Naive thymus-derived CD8-positive, alpha-beta T cell (primary cell): ENCODE measurements at regions not wholly inside any gene's neighbourhood (a gene's known extent, or its start where the extent isn't known, plus 50 kb on each side); places are given as distances from the start of the nearest gene placed in this dataset.

Experiments
- ATAC-seq, 2 donors: fragments of 150-1000 bp; cut with Tn5 transposase in 1 of 2; sonication (Bioruptor Pico), chemical (Tn5 transposase) in 1 of 2; 1 replicate in 1 of 2; 2 replicates in 1 of 2; pipeline ENCODE4 v1.10.0; 2021; ENCODE audit warnings: mild to moderate bottlenecking in 2 of 2, moderate library complexity in 2 of 2
- POLR2A ChIA-PET: fragments of 350-600 bp; sonication (Branson Sonifier 250); formaldehyde crosslinking; loops from one replicate; lab custom pipeline; 2021; ENCODE audit warnings: antibody characterized with exemption; lab: Charles Lee
- DNase-seq, 10 donors: peaks; one replicate each; pipeline versions ENCODE4 v3.0.0 to v3.0.0-alpha.2; 2020 to 2022
- H3K27ac Mint-ChIP-seq, 10 donors: one replicate each; pipeline ENCODE4 v1.8.0; 2020 to 2022; ENCODE audit warnings: mild to moderate bottlenecking in 10 of 10, mixed read lengths in 10 of 10, moderate library complexity in 4 of 10, inconsistent platforms in 1 of 10
- H3K27me3 Mint-ChIP-seq, 5 donors: one replicate each; pipeline ENCODE4 v1.8.0; 2021 to 2022; ENCODE audit warnings: mixed read lengths in 5 of 5
- H3K36me3 Mint-ChIP-seq, 3 donors: one replicate each; pipeline ENCODE4 v1.8.0; 2020 to 2022; ENCODE audit warnings: mixed read lengths in 3 of 3, mild to moderate bottlenecking in 2 of 3, inconsistent platforms in 1 of 3
- H3K4me1 Mint-ChIP-seq, 4 donors: one replicate each; pipeline ENCODE4 v1.8.0; 2021 to 2022; ENCODE audit warnings: mixed read lengths in 4 of 4
- H3K4me3 Mint-ChIP-seq, 10 donors: one replicate each; pipeline ENCODE4 v1.8.0; 2020 to 2022; ENCODE audit warnings: mild to moderate bottlenecking in 10 of 10, mixed read lengths in 10 of 10, moderate library complexity in 6 of 10, inconsistent platforms in 1 of 10
- H3K9me3 Mint-ChIP-seq, 9 donors: one replicate each; pipeline ENCODE4 v1.8.0; 2020 to 2022; ENCODE audit warnings: mixed read lengths in 9 of 9, mild to moderate bottlenecking in 3 of 9, inconsistent platforms in 1 of 9, moderate library complexity in 1 of 9

DNA sequence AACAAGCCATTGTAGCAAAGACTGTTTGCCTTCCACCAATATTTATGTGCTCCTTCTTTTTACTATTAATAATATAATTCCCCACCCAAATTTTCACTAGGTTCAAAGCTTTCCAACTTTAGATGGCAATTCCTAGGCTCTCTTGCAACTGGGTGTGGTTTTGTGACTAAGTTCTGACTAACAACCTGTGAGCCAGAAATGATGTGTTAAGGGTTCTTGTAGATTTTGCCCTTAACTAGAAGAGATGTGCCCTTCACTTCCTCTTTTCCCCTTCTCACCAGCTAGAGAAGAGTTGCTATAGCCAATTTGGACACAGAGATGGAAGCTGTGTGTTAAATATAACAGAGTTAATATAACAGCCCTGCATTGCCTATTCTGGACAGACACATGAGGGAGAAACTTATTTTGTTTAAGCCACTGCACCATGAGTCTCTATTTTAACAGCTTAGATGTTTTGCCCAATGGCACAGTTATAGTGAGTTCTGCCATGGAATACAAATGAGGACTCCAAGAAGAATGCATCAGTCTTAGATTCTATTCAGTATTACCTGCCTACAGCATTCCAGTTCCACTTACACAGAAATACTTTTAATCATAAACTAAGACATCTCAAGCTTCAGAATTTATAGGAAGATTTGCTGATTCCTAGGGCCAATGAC lies 216.2 kb downstream of the DUSP6 start:
- H3K36me3 Mint-ChIP-seq, result no peaks in the 10 kb centered on the region
- POLR2A ChIA-PET, result interaction anchor here (0.6 kb wide), 1 partner anchor 300 kb away, joined by 5 read pairs; no protein-coding TSS in a partner anchor
- H3K27ac Mint-ChIP-seq, result no peak overlapping the region

DNA sequence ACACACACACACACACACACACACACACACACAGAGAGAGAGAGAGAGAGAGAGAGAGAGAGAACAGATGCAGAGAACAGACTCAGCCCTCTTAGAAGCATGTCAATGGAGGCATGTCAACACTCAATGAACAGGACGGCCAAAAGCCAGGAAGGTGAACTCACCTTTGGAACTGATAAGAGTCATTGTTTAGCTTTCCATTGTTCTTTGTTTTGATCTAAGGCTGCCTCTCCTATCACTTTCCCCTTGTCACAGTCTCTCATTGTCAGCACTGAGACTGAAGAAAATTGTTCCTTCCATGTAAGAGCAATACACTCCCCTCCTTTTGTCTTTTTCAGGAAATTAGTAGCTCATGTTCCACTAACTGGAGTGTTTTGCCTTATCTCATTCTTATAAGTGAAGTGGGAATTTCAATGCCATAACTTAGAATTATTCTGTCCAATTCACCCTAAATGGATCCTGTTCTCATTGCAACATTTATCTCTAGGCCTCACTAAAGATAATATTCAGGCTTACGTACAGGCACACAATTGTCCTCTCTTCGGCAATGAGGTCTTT lies 218.0 kb downstream of the DUSP6 start:
- peaks cover 0 to 1% (median 0%) of the 10 kb centered on the region in 4 donors for H3K4me1 Mint-ChIP-seq
- peaks cover 0 to 3% (median 0%) of the 10 kb centered on the region in 5 donors for H3K27me3 Mint-ChIP-seq
- POLR2A ChIA-PET, result no interaction called here
- ATAC-seq, result no peak
- H3K9me3 Mint-ChIP-seq, result no peaks in the 10 kb centered on the region
- H3K36me3 Mint-ChIP-seq, result no peaks in the 10 kb centered on the region
- no peak overlapping the region for H3K27ac Mint-ChIP-seq
- DNase-seq, result no peak
- no peak overlapping the region for H3K4me3 Mint-ChIP-seq

More for the DNA sequence above, 216.2 kb downstream of the DUSP6 start:
- Mint-ChIP-seq H3K9me3 (no peaks in the 10 kb centered on the region), H3K4me3 (no peak overlapping the region), H3K27me3 (peaks cover 0 to 7% (median 0%) of the 10 kb centered on the region in 5 donors), H3K4me1 (peaks cover 0 to 1% (median 0%) of the 10 kb centered on the region in 4 donors)
- no peak for DNase-seq
- no peak for ATAC-seq

DNA sequence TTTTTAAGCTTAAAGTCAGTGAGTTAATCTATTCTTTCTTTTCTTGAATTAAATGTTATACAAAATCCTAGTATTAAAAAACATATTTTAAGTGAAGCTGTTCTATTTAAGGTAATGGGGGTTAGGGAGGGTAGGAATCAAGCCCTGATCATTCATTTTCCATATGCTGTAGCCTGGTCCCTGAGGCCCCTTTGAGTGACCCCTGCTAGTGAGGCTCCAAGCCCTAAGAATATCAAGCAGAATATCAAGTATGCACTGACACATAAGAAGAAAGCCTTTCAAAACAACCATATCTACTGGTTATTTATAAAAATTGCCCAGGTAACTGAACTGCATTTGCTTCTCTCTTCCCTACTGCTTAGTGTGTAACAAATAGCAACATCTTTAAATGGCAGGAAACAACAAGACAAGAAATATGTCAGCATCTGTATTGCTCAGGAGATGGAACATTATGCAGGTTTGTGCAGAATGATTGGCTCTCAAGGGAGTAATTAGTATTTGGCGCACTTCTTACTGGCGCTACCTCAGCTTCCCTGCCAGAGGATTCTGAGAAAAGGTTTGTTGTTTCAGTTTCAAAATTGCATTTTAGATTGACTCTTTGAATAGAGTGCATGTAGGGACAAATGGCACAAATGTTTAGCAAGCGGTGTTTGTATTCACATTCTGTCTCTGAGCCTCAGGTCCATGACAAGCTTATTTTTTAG lies 223.0 kb downstream of the DUSP6 start:
- Mint-ChIP-seq H3K4me1 (no peaks in the 10 kb centered on the region), H3K36me3 (no peaks in the 10 kb centered on the region), H3K27ac (no peak overlapping the region), H3K27me3 (peaks cover 0 to 2% (median 0%) of the 10 kb centered on the region in 5 donors), H3K9me3 (no peaks in the 10 kb centered on the region), H3K4me3 (no peak overlapping the region)
- POLR2A ChIA-PET, result no interaction called here
- ATAC-seq, result no peak
- DNase-seq, result no peak

DNA sequence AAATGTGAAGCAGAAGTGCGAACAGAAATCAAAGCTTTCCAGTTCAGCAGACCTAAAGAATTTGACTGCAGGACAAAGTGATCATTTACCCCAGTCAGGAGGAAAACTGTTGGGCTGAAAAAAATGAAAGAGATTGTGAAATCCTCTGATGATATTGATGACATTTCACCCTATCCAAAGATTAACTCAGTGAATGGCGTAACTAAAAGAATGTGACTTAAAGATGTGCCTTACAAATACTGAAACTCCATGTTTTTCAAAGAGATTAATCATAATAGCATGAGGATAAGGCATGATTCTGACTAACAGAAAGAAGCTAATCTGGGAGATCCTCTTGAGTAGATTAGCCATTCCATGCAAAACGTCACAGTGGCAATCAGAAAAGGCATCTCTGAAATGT lies 225.6 kb downstream of the DUSP6 start:
- Mint-ChIP-seq H3K4me3 (no peak overlapping the region), H3K9me3 (no peaks in the 10 kb centered on the region), H3K36me3 (peaks cover 0 to 1% (median 0%) of the 10 kb centered on the region in 3 donors), H3K27ac (no peak overlapping the region), H3K4me1 (no peaks in the 10 kb centered on the region), H3K27me3 (no peaks in the 10 kb centered on the region)
- POLR2A ChIA-PET, result no interaction called here
- ATAC-seq, result no peak
- DNase-seq, result no peak

DNA sequence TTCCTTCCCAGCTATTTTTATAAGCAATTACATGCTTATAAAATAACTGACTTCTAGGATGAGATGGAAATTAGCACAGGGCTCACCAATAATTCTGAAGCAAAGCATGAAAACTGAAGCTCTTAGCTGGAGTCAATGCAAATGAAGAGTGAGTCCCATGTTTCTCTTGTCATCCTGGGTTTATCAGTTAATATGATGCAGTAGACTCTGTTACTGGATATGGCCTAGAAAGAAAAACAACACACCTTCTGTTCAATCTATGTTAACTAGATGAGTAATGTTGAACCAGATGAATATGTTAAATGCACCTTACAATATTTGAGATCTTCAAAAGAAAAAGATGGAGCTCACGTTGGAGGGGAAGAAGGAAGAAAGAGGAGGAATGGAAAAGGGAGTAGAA lies 229.4 kb downstream of the DUSP6 start:
- Mint-ChIP-seq H3K36me3 (peaks cover 0 to 1% (median 0%) of the 10 kb centered on the region in 3 donors), H3K27ac (no peak overlapping the region), H3K4me1 (no peaks in the 10 kb centered on the region), H3K27me3 (peaks cover 0 to 10% (median 0%) of the 10 kb centered on the region in 5 donors), H3K4me3 (no peak overlapping the region), H3K9me3 (no peaks in the 10 kb centered on the region)
- ATAC-seq, result no peak
- POLR2A ChIA-PET, result no interaction called here
- DNase-seq, result no peak

DNA sequence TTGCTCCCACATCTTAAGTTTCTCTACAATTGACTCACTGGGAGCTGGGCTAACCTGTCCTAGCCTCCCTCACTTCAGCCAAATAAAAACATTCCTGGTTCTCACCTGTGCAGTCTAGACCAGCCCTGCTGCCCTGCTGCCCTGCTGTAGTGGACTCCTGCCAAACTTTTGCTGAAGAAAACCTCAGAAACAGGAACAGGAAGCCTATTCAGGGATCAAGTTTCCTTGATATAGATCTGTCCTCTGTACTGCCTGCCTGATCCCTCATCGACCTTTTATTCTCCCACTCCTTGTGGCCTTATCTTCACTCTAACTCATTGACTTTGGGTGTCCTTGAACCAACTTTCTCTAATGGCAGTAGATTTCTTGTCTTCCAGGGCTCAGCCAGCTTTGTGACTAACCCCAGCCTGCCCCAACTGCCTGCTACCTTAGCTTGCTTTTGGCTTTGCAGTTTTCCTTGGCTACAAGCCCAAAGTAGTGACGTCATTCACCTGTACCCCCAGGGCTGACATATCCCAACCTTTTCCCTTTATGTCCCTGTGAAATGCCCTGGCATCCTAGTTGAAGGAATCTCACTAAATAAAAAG lies 234.8 kb downstream of the DUSP6 start:
- H3K27me3 Mint-ChIP-seq, result peaks cover 0 to 10% (median 2%) of the 10 kb centered on the region in 5 donors
- DNase-seq, result no peak

DNA sequence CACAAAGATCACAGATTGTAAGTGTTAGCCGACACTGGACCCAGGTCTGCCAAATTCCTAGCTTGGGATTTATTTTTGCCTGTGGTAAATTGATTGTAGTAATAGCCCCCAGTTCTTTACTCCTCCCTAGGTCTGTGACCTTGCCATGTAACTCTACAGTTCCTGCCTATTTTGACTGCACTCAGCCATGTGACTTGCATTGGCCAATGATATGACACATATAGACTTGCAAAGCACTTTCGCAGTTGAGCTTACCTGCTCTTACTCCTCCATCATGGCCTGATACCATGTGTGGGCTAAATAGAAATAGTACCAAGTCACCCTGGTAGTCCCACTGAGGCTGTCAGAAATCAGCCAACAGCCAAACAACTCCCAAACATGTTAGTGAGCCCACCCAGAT lies 240.3 kb downstream of the DUSP6 start:
- no peaks in the 10 kb centered on the region for H3K4me1 Mint-ChIP-seq

More for the DNA sequence above, 234.8 kb downstream of the DUSP6 start:
- POLR2A ChIA-PET, result no interaction called here
- no peak overlapping the region for H3K4me3 Mint-ChIP-seq
- ATAC-seq, result no peak
- H3K4me1 Mint-ChIP-seq, result no peaks in the 10 kb centered on the region
- H3K9me3 Mint-ChIP-seq, result no peaks in the 10 kb centered on the region
- H3K27ac Mint-ChIP-seq, result no peak overlapping the region
- H3K36me3 Mint-ChIP-seq, result no peaks in the 10 kb centered on the region

DNA sequence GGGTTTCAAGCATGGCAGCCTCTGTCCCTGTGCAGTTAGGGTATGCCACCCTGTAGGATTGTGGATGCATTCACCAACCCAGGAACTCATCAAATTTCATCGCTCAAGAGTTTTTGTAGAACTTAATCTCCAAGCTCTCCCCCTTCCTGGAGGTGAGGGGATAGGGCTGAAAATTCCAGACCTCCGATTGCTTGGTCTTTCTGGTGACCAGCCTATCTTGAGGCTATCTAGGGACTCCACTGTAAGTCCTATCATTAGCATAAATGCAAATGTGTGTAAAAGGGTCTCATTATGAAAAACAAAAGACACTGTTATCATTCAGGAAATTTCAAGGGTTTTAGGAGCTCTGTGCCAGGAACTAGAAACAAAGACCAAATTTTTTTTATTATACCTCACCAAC lies 244.0 kb downstream of the DUSP6 start:
- H3K36me3 Mint-ChIP-seq, result no peaks in the 10 kb centered on the region
- H3K9me3 Mint-ChIP-seq, result no peaks in the 10 kb centered on the region
- no peaks in the 10 kb centered on the region for H3K27me3 Mint-ChIP-seq
- ATAC-seq, result no peak
- no peak for DNase-seq
- no peak overlapping the region for H3K4me3 Mint-ChIP-seq
- POLR2A ChIA-PET, result no interaction called here
- no peaks in the 10 kb centered on the region for H3K4me1 Mint-ChIP-seq
- no peak overlapping the region for H3K27ac Mint-ChIP-seq

More for the DNA sequence above, 240.3 kb downstream of the DUSP6 start:
- no peaks in the 10 kb centered on the region for H3K9me3 Mint-ChIP-seq
- no peak overlapping the region for H3K4me3 Mint-ChIP-seq
- H3K36me3 Mint-ChIP-seq, result no peaks in the 10 kb centered on the region
- no peak overlapping the region for H3K27ac Mint-ChIP-seq
- H3K27me3 Mint-ChIP-seq, result peaks cover 0 to 2% (median 0%) of the 10 kb centered on the region in 5 donors
- POLR2A ChIA-PET, result no interaction called here
- DNase-seq, result no peak
- ATAC-seq, result no peak

DNA sequence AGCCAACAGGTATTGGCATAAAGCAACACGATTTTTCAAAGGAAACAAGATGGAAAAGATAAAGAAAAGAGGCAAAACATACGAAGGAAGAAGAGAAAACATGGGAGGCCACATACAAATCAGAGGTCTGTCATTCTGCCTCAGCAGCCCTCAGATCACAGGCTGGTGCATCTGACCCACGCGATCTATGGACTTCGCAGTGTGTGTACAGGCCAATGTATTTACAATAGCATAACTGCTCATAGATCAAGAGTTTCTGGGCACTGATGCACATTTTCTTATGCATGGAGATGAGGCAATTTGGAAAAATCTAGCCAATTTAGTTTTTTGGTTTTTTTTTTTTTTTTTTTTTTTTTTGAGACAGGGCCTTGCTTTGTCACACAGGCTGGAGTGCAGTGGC lies 245.4 kb downstream of the DUSP6 start:
- H3K4me3 Mint-ChIP-seq, result no peak overlapping the region
- no peaks in the 10 kb centered on the region for H3K9me3 Mint-ChIP-seq
- no peaks in the 10 kb centered on the region for H3K27me3 Mint-ChIP-seq

DNA sequence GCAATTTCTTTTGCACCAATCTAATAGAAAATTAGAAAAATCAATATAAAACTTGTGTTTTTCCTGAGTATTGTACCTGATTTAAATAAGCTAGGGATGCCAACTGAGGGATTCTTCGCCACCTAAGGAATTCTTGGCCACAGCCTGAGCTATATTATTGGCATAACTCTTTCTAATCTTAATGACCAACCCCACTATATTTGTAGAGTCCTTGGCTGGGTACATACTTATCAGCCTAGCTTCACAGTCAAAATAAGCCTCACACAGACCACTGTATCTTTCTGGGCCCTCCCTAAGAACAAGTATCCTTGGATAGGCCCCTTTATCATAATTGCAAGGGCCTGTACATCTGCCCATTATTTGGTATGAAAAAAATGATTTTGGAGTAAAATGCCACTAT lies 247.1 kb downstream of the DUSP6 start:
- ATAC-seq (no peak), DNase-seq (no peak)
- peaks cover 0 to 4% (median 0%) of the 10 kb centered on the region in 5 donors for H3K27me3 Mint-ChIP-seq
- no peak overlapping the region for H3K27ac Mint-ChIP-seq
- no peaks in the 10 kb centered on the region for H3K9me3 Mint-ChIP-seq
- H3K4me1 Mint-ChIP-seq, result no peaks in the 10 kb centered on the region
- no peaks in the 10 kb centered on the region for H3K36me3 Mint-ChIP-seq
- POLR2A ChIA-PET, result no interaction called here
- no peak overlapping the region for H3K4me3 Mint-ChIP-seq

More for the DNA sequence above, 245.4 kb downstream of the DUSP6 start:
- no peak for DNase-seq
- Mint-ChIP-seq H3K36me3 (no peaks in the 10 kb centered on the region), H3K27ac (no peak overlapping the region), H3K4me1 (no peaks in the 10 kb centered on the region)
- no peak for ATAC-seq
- POLR2A ChIA-PET, result no interaction called here

DNA sequence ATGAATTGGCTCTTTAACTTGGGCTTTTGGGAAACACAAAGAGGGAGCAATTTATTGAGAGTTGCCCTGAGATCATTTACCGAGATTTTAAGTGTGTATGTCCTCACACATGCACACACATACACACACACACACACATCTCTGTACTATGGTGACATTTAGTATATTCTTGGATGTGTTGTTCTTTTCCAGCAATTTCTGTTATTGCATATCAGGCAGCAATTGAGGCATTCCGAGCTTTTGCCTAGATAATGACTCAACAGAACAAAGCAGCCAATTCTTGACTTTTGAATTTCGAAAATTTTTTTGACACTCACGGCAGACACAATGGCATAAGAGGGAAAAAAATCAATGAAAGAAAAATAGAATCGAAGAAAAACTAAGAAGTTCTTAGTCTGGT lies 248.5 kb downstream of the DUSP6 start:
- no peaks in the 10 kb centered on the region for H3K9me3 Mint-ChIP-seq
- H3K36me3 Mint-ChIP-seq, result no peaks in the 10 kb centered on the region
- H3K4me3 Mint-ChIP-seq, result no peak overlapping the region
- no peaks in the 10 kb centered on the region for H3K4me1 Mint-ChIP-seq
- H3K27me3 Mint-ChIP-seq, result peaks cover 0 to 4% (median 0%) of the 10 kb centered on the region in 5 donors
- no peak for ATAC-seq
- DNase-seq, result no peak
- POLR2A ChIA-PET, result no interaction called here
- no peak overlapping the region for H3K27ac Mint-ChIP-seq

DNA sequence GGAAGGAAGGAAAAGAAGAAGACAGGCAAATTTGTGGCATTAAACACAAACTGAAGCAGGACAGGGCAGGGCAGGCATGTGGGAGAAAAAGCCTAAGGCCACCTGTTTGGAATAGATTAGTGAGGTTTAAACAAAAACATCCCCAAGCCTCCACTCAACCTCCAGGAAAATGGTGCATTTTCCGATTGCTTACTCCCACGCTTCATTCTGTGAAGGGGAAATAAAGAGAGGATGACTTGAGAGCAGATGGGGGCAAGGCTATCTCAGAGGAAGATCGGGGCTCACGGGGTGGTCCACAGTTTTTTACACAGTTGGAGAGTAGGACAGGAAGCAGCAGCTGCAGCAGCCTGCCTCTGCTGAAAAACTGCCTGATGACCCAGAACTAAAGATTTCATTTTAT lies 250.9 kb downstream of the DUSP6 start:
- no peaks in the 10 kb centered on the region for H3K36me3 Mint-ChIP-seq
- H3K9me3 Mint-ChIP-seq, result no peaks in the 10 kb centered on the region
- peaks cover 0 to 4% (median 0%) of the 10 kb centered on the region in 5 donors for H3K27me3 Mint-ChIP-seq
- DNase-seq (no peak), ATAC-seq (no peak)
- no peaks in the 10 kb centered on the region for H3K4me1 Mint-ChIP-seq
- POLR2A ChIA-PET, result no interaction called here
- no peak overlapping the region for H3K27ac Mint-ChIP-seq
- H3K4me3 Mint-ChIP-seq, result no peak overlapping the region
